GM21786 (cell line): ENCODE measurements at regions not wholly inside any gene's neighbourhood (a gene's known extent, or its start where the extent isn't known, plus 50 kb on each side); places are given as distances from the start of the nearest gene placed in this dataset.

Source experiments
- ATAC-seq: cut with Tn5 transposase; IDR thresholded peaks from one replicate; pipeline ENCODE4 v1.9.1; 2021; ENCODE audit not compliant: unreplicated experiment

DNA sequence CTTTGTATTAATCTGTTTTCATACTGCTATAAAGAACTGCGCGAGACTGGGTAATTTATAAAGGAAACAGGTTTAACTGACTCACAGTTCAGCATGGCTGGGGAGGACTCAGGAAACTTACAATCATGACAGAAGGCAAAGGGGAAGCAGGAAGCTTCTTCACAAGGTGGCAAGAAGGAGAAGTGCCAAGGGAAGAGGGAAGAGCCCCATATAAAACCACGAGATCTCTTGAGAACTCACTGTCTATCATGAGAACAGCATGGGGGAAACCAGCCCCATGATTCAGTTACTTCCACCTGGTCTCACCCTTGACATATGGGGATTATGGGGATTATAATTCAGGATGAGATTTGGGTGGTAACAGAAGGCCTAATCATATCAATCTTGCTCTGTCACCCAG, 60.9 kb upstream of the CHD1 start:
- no peak for ATAC-seq

DNA sequence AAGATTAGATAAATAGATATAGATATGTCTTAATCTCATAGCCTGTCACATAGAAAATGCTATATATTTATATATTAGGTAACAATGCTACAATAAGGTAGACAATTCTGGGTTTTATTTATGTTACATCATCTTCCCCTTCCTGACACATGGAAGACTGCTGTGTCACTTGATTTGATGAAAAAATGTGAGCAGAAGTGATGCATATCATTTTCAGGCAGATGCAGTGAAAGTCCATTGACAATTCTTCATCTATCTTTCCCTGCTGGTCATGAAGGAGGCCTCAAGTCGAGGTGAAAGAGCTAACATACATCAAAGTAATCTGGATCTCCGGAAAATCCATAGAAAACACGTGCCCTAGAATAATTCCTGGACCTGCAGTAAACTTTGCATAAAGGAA, 57.8 kb upstream of the CHD1 start:
- ATAC-seq, result no peak

DNA sequence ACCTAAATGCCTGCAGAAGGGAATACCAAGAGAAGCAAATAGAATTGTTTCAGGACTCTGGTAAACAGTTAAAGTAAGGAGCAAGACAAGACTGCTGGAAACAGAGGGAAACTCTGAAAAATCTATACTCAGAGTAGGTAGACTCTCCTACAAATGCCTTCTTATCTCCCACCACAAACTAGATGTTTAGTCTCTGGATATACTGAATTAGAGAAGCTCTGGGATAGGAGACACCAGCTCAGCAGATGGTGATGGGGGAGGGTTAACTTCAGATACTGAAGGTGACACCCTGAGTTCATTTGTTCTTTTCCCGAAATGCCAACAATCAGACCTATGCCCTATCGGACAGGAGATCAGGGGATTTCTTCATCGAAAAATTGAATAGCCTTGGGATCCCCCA, 54.1 kb upstream of the CHD1 start:
- no peak for ATAC-seq
